Sigmoid colon (tissue), 6 donors: ENCODE measurements at regions not wholly inside any gene's neighbourhood (a gene's known extent, or its start where the extent isn't known, plus 50 kb on each side); places are given as distances from the start of the nearest gene placed in this dataset.

Experiments used
- DNase-seq: peaks from one replicate; pipeline ENCODE4 v3.0.0-alpha.2; 2019
- H3K27ac ChIP-seq, 4 donors: fragments of 200-600 bp; sonication (generic); one replicate each; pipeline ENCODE4 v1.5.1; 2016 to 2019; ENCODE audit warnings: mild to moderate bottlenecking in 1 of 4
- H3K27me3 ChIP-seq, 3 donors: fragments of 200-600 bp; sonication (generic); one replicate each; pipeline ENCODE4 v1.5.1; 2019; ENCODE audit warnings: mild to moderate bottlenecking in 1 of 3
- H3K36me3 ChIP-seq, 4 donors: fragments of 200-600 bp; sonication (generic); one replicate each; pipeline ENCODE4 v1.5.1; 2016 to 2019
- H3K4me1 ChIP-seq, 4 donors: fragments of 200-600 bp; sonication (generic); one replicate each; pipeline ENCODE4 v1.5.1; 2017 to 2019
- H3K4me3 ChIP-seq, 4 donors: fragments of 200-600 bp; sonication (generic); one replicate each; pipeline ENCODE4 v1.5.1; 2017 to 2019; ENCODE audit warnings: mild to moderate bottlenecking in 2 of 4, moderate library complexity in 1 of 4
- H3K9me3 ChIP-seq, 4 donors: fragments of 200-600 bp in 3 of 4; sonication (generic) in 3 of 4; one replicate each; pipeline versions ENCODE4 v1.5.1 to v1.6.1; 2013 to 2019
- EP300 ChIP-seq, 4 donors: sonication (generic); formaldehyde crosslinking; IDR thresholded peaks; one replicate each; pipeline ENCODE4 v1.6.1; 2017; ENCODE audit warnings: antibody characterized with exemption in 4 of 4
- POLR2A ChIP-seq, 2 donors: fragments of 450-650 bp; IDR thresholded peaks; one replicate each; pipeline ENCODE4 v1.6.1; 2016; ENCODE audit warnings: antibody characterized with exemption in 2 of 2, mild to moderate bottlenecking in 2 of 2, moderate library complexity in 2 of 2
- POLR2AphosphoS5 ChIP-seq, 4 donors: sonication (generic); formaldehyde crosslinking; IDR thresholded peaks; one replicate each; pipeline ENCODE4 v1.6.1; 2017; ENCODE audit warnings: antibody characterized with exemption in 4 of 4
- WGBS, 2 donors: extraction: QIAGEN DNeasy Blood & Tissue Kit; methylation state at CpG; one replicate each; pipeline ENCODE4 v1.1.7; 2013; 5-methylcytosine and 5-hydroxymethylcytosine counted together
- intact Hi-C: fragments of 100-400 bp; cut with DNase I; formaldehyde crosslinking; loops from one replicate; pipeline ENCODE4 v1.15.1; 2023
- TF ChIP-seq, protein P1 (sequence below), 4 experiments: fragments of 450-650 bp in 3 of 4; fragments of 200-600 bp in 1 of 4; IDR thresholded peaks; one replicate each; pipeline ENCODE4 v1.5.1; 2016 to 2019; ENCODE audit warnings: antibody characterized with exemption in 4 of 4, mild to moderate bottlenecking in 3 of 4, moderate library complexity in 2 of 4
- donor health status: healthy with polysubstance abuse.
- donor health status: healthy.

DNA sequence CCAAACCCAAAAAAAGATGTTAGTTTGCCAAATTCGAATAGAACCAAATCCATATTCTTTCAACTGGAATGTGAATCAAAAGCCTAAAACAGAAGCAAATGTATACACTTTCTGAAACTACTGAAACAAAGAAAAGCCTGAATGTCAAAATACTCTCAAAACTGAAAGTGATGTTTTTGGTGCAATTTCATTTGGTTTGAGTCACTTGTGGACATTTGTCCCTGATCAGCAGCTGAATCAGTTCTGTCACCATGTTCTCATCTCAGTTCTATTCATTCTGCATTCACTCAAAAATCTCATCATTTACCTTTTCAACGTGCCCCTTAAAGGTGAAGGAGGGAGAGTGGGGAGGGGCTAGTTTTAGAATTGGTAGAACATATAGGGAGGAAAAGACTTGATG, 266.8 kb downstream of the ABHD5 start:
- no peak overlapping the region for H3K27ac ChIP-seq
- H3K9me3 ChIP-seq, result no peaks in the 10 kb centered on the region
- no peaks in the 10 kb centered on the region for H3K4me1 ChIP-seq
- TF ChIP-seq POLR2AphosphoS5 (IDR thresholded peaks at IDR 0.05), result no peak
- no peak for TF ChIP-seq POLR2A (IDR thresholded peaks at IDR 0.05)
- TF ChIP-seq, protein P1, sequence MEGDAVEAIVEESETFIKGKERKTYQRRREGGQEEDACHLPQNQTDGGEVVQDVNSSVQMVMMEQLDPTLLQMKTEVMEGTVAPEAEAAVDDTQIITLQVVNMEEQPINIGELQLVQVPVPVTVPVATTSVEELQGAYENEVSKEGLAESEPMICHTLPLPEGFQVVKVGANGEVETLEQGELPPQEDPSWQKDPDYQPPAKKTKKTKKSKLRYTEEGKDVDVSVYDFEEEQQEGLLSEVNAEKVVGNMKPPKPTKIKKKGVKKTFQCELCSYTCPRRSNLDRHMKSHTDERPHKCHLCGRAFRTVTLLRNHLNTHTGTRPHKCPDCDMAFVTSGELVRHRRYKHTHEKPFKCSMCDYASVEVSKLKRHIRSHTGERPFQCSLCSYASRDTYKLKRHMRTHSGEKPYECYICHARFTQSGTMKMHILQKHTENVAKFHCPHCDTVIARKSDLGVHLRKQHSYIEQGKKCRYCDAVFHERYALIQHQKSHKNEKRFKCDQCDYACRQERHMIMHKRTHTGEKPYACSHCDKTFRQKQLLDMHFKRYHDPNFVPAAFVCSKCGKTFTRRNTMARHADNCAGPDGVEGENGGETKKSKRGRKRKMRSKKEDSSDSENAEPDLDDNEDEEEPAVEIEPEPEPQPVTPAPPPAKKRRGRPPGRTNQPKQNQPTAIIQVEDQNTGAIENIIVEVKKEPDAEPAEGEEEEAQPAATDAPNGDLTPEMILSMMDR (IDR thresholded peaks at IDR 0.05), result no peak
- no peak for TF ChIP-seq EP300 (IDR thresholded peaks at IDR 0.05)
- no peak overlapping the region for H3K4me3 ChIP-seq
- intact Hi-C loops, result no loop called here
- H3K27me3 ChIP-seq, result peaks cover 0 to 10% (median 0%) of the 10 kb centered on the region in 3 donors
- no peak for DNase-seq
- WGBS, 2 donors, result 69 to 73% methylated on average over 2 of the region's 2 CpGs
- H3K36me3 ChIP-seq, result no peaks in the 10 kb centered on the region

DNA sequence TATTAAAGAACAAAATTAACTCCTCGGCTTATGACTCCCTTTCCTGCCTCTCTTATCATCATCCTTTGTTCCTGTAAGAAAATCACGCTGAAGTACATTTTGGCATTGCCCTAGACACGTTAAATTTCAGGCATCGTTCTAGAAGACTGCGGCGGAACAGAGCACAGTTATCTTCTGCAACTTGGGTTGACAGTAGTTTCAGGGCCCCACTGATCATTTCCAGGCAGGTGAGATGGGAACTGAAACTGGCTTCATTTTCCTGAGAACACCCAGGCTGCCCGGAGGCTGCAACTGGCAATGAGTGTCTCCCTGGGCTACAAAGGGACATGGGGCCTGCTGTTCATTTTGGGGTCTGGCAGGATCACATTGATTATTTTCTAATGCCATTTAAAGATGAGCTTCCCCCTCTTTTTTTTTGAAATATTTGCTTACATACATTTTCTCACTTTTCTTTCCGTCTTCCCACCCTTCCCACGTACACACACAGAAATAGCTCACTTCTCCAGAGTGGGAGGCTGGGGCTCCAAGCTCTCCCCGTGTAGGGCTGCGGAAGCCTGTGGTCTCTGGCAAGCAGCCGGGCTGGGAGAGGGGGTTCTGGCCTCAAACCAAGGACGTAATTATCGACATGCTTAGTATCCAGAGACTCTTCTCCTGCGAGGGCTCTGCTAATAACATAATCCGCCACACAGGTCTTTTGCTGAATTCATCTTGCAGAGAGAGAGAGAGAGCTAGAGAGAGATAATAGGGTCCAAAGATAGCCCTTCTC, 267.4 kb downstream of the ABHD5 start:
- TF ChIP-seq POLR2A (IDR thresholded peaks at IDR 0.05) (no peak), EP300 (IDR thresholded peaks at IDR 0.05) (no peak), POLR2AphosphoS5 (IDR thresholded peaks at IDR 0.05) (no peak)
- TF ChIP-seq, protein P1 (IDR thresholded peaks at IDR 0.05), result no peak
- WGBS, 2 donors, result 85 to 90% methylated on average over 16 of the region's 16 CpGs
- no peaks in the 10 kb centered on the region for H3K9me3 ChIP-seq
- no peaks in the 10 kb centered on the region for H3K36me3 ChIP-seq
- peaks cover 0 to 4% (median 0%) of the 10 kb centered on the region in 3 donors for H3K27me3 ChIP-seq
- intact Hi-C loops, result no loop called here
- H3K27ac ChIP-seq, result no peak overlapping the region
- DNase-seq, result no peak
- no peak overlapping the region for H3K4me3 ChIP-seq
- H3K4me1 ChIP-seq, result no peaks in the 10 kb centered on the region

DNA sequence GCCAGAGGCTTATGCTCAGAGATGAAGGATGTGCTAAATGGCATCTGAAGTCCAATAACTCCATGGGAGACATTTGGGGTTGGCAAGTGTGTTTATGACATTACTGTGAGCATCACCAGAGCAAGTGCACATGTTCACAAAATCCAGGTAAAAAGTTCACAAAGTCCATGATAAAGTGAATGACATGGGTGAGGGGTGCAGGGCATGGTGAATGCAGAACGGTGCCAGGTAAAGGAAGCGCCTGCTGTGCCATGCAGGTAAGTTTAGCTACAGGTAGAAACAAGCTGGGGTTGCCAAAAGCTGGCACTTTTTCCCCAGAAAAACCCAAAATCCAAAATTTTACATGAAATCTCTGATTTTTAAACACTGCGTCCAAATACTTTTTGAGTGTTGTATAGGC, 268.2 kb downstream of the ABHD5 start:
- H3K4me1 ChIP-seq, result no peaks in the 10 kb centered on the region
- TF ChIP-seq, protein P1 (IDR thresholded peaks at IDR 0.05), result no peak
- TF ChIP-seq EP300 (IDR thresholded peaks at IDR 0.05) (no peak), POLR2AphosphoS5 (IDR thresholded peaks at IDR 0.05) (no peak), POLR2A (IDR thresholded peaks at IDR 0.05) (no peak)
- H3K27ac ChIP-seq, result no peak overlapping the region
- 93 to 95% methylated on average over 3 of the region's 3 CpGs for WGBS, 2 donors
- H3K9me3 ChIP-seq, result no peaks in the 10 kb centered on the region
- no peak for DNase-seq
- no peaks in the 10 kb centered on the region for H3K27me3 ChIP-seq
- H3K36me3 ChIP-seq, result no peaks in the 10 kb centered on the region
- intact Hi-C loops, result no loop called here
- no peak overlapping the region for H3K4me3 ChIP-seq

DNA sequence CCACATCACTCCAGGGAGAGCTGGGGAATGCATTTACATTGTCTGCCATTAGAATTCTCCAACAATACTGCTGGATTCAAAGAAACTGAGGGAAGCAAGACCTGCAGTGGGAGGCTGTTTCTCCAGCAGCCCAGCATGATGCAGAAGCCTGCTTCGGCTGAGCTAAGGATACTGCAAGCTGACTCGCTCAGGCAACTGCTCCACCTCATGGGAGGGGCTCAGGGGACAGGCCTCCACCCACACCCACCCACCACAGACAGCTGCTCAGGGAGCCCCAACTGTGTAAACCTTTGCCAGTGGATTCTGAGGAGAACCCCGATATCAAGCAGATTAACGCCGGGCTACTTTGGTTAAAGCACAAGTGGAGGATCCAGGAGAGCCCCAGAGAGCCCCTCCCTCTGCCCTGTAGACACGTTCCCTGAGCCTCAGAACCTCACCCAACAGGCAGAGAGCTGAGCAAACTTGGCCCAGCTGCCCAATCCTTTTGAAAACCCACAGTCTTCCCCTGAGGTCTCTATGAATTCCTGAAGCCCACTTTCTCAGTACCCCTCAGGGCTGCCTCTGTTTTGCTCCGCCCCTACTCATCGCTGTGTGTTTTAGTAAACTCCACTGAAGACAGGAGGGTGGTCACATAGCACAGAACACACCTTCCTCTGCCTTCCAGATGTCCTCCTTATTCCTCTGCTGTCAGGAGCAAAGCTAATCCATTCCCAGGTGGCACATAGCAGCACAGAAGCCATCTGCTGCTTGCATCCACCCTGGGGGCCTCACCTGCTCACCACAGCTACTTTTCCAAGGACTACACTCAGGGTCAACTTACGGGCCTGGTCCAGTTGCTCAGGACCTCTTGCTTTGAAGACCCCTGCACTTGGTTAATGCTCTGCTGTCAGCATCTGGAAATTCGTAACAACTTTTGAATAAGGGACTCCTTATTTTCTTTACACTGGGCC, 269.0 kb downstream of the ABHD5 start:
- H3K27me3 ChIP-seq, result no peaks in the 10 kb centered on the region
- H3K9me3 ChIP-seq, result no peaks in the 10 kb centered on the region
- no peak overlapping the region for H3K4me3 ChIP-seq
- no peaks in the 10 kb centered on the region for H3K4me1 ChIP-seq
- no peaks in the 10 kb centered on the region for H3K36me3 ChIP-seq
- TF ChIP-seq POLR2A (IDR thresholded peaks at IDR 0.05), result no peak
- TF ChIP-seq, protein P1 (IDR thresholded peaks at IDR 0.05), result no peak
- no peak for TF ChIP-seq EP300 (IDR thresholded peaks at IDR 0.05)
- TF ChIP-seq POLR2AphosphoS5 (IDR thresholded peaks at IDR 0.05), result no peak
- DNase-seq, result no peak
- 74 to 78% methylated on average over 10 of the region's 10 CpGs for WGBS, 2 donors
- H3K27ac ChIP-seq, result no peak overlapping the region
- intact Hi-C loops, result no loop called here
